Fibroblast of lung (primary cell): ENCODE measurements at regions not wholly inside any gene's neighbourhood (a gene's known extent, or its start where the extent isn't known, plus 50 kb on each side); places are given as distances from the start of the nearest gene placed in this dataset.

Source experiments
- DNase-seq, 2 donors: peaks; one replicate each; pipeline versions ENCODE4 v3.0.0 to v3.0.0-alpha.2; 2010; ENCODE audit warnings: low read depth in 2 of 2
- H2AFZ ChIP-seq: 2 replicates; pipeline ENCODE4 v1.5.1; 2012; ENCODE audit warnings: low read length, control low read depth, inconsistent platforms
- H3K27ac ChIP-seq: 2 replicates; pipeline ENCODE4 v1.5.1; 2011; ENCODE audit warnings: low read length, control low read depth; ENCODE audit not compliant: insufficient read depth
- H3K27me3 ChIP-seq: 2 replicates; pipeline ENCODE4 v1.5.1; 2011; ENCODE audit warnings: mild to moderate bottlenecking, low read length; ENCODE audit not compliant: control insufficient read depth, insufficient read depth
- H3K36me3 ChIP-seq: 2 replicates; pipeline ENCODE4 v1.5.1; 2011; ENCODE audit warnings: low read length; ENCODE audit not compliant: control insufficient read depth, insufficient read depth
- H3K4me1 ChIP-seq: 2 replicates; pipeline ENCODE4 v1.5.1; 2011; ENCODE audit warnings: low read length; ENCODE audit not compliant: control insufficient read depth, insufficient read depth; ENCODE audit errors: extremely low read depth
- H3K4me2 ChIP-seq: 2 replicates; pipeline ENCODE4 v1.5.1; 2011; ENCODE audit warnings: low read length, control low read depth; ENCODE audit not compliant: insufficient read depth; ENCODE audit errors: extremely low read depth
- H3K4me3 ChIP-seq, 4 experiments: fragments of 200-600 bp in 1 of 4; sonication (generic) in 1 of 4; replicated peaks in 1 of 4; 2 replicates each; pipeline ENCODE4 v1.5.1; 2011 to 2016; ENCODE audit warnings: low read length in 4 of 4, low read depth in 3 of 4, mild to moderate bottlenecking in 3 of 4, control low read depth in 2 of 4, inconsistent platforms in 1 of 4, mixed read lengths in 1 of 4; ENCODE audit not compliant: insufficient read depth in 1 of 4; ENCODE audit errors: control extremely low read depth in 1 of 4
- H3K79me2 ChIP-seq: 2 replicates; pipeline ENCODE4 v1.5.1; 2012; ENCODE audit warnings: mild to moderate bottlenecking, low read length, inconsistent platforms; ENCODE audit not compliant: control insufficient read depth, insufficient read depth
- H3K9ac ChIP-seq: 2 replicates; pipeline ENCODE4 v1.5.1; 2011; ENCODE audit warnings: mild to moderate bottlenecking, low read length, control low read depth; ENCODE audit not compliant: insufficient read depth
- H3K9me3 ChIP-seq: 2 replicates; pipeline ENCODE4 v1.5.1; 2012; ENCODE audit warnings: low read depth, low read length; ENCODE audit not compliant: control insufficient read depth, insufficient read depth
- H4K20me1 ChIP-seq: 2 replicates; pipeline ENCODE4 v1.5.1; 2011; ENCODE audit warnings: low read length; ENCODE audit not compliant: control insufficient read depth, insufficient read depth; ENCODE audit errors: extremely low read depth
- EZH2 ChIP-seq: IDR thresholded peaks from 2 replicates; pipeline ENCODE4 v1.5.1; 2012; ENCODE audit warnings: low read length, control low read depth, mild to moderate bottlenecking; ENCODE audit errors: missing control alignments
- TF ChIP-seq, protein P1 (sequence below), 2 donors: IDR thresholded peaks in 1 of 2; conservative IDR thresholded peaks in 1 of 2; 1 replicate in 1 of 2; 2 replicates in 1 of 2; pipeline ENCODE4 v1.5.1; 2011 to 2012; ENCODE audit warnings: low read length in 2 of 2, control low read depth in 1 of 2, inconsistent platforms in 1 of 2, low read depth in 1 of 2, mild to moderate bottlenecking in 1 of 2

DNA sequence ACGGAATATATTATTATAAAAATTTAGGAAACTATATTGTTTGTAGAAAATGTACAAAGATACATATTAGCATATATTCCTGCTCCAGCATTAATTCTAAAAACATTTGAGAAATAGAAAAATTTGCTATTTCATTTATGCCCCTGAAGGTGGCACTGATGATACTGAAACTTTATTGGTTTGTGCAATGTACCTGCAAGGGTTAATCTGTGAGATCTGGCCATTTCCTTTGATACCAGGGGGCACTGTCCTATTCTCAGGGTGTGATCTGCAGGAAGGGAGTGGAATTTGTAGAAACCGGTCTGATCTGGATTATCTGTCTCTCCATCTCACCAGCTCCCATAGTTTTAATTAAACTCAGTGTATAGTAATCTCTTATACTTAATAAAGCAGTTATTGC is 625.1 kb upstream of the IMPG1 start:
- Histone ChIP-seq H3K79me2 (no peaks in the 10 kb centered on the region), H3K27me3 (no peaks in the 10 kb centered on the region), H3K9me3 (no peaks in the 10 kb centered on the region), H4K20me1 (no peaks in the 10 kb centered on the region), H3K9ac (no peak overlapping the region), H3K27ac (no peak overlapping the region), H2AFZ (no peak overlapping the region), H3K4me3 (no peak overlapping the region), H3K4me1 (no peaks in the 10 kb centered on the region), H3K4me2 (no peak overlapping the region), H3K36me3 (no peaks in the 10 kb centered on the region)
- peak; percentile 5 to 6 for DNase-seq
- TF ChIP-seq EZH2 = no peak
- TF ChIP-seq, protein P1, sequence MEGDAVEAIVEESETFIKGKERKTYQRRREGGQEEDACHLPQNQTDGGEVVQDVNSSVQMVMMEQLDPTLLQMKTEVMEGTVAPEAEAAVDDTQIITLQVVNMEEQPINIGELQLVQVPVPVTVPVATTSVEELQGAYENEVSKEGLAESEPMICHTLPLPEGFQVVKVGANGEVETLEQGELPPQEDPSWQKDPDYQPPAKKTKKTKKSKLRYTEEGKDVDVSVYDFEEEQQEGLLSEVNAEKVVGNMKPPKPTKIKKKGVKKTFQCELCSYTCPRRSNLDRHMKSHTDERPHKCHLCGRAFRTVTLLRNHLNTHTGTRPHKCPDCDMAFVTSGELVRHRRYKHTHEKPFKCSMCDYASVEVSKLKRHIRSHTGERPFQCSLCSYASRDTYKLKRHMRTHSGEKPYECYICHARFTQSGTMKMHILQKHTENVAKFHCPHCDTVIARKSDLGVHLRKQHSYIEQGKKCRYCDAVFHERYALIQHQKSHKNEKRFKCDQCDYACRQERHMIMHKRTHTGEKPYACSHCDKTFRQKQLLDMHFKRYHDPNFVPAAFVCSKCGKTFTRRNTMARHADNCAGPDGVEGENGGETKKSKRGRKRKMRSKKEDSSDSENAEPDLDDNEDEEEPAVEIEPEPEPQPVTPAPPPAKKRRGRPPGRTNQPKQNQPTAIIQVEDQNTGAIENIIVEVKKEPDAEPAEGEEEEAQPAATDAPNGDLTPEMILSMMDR (conservative IDR thresholded peaks at IDR 0.05 in 1 of 2, IDR thresholded peaks at IDR 0.05 in 1 of 2; ENCODE audit: low read depth in 1 of 2, low read length in 2 of 2) = peak; percentile 4 to 9

DNA sequence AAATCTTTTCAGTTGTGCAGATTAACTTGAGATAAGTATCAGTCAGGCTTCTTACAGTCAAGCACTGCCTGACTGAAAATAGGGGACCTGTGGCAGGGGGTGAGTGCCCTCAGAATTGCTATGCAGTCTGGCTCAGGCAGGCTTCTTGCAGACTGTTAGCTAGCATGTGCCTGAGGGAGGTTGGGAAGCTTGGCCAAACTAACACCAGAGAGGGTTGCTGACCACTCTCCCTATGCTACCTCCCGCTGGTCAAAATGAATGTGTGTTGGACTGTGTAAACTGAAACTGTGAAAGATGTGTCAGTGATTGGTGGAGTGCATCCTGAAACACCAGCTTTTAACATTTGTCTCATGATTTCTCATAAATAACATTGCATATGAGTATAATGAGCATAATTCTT is 622.3 kb upstream of the IMPG1 start:
- Histone ChIP-seq H2AFZ (no peak overlapping the region), H4K20me1 (no peaks in the 10 kb centered on the region), H3K27me3 (no peaks in the 10 kb centered on the region), H3K4me2 (no peak overlapping the region), H3K9ac (no peak overlapping the region), H3K4me1 (no peaks in the 10 kb centered on the region), H3K27ac (no peak overlapping the region), H3K36me3 (no peaks in the 10 kb centered on the region), H3K9me3 (no peaks in the 10 kb centered on the region), H3K79me2 (no peaks in the 10 kb centered on the region), H3K4me3 (no peak overlapping the region)
- TF ChIP-seq EZH2 = no peak
- DNase-seq = no peak

DNA sequence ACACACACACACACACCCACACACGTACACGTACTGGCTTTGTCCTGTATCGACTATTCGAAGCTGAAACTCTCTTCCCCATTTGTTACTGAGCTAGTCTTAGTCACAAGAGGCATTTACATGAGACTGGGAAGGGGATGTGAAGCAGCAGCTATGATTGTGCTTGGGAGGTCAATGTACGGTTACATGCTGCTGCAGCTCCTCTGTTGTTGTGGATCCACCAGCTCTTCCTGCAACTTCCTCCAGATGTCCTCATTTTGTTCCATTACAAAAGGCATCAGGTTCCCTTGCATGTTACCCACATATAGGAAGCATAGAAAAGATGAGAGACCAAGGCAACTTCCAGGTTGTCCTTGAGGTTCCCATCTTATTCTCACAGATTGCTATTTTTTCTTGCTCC is 612.4 kb upstream of the IMPG1 start:
- Histone ChIP-seq H3K27ac (no peak overlapping the region), H3K4me3 (no peak overlapping the region), H3K79me2 (no peaks in the 10 kb centered on the region), H2AFZ (no peak overlapping the region), H3K27me3 (no peaks in the 10 kb centered on the region), H3K36me3 (no peaks in the 10 kb centered on the region), H4K20me1 (no peaks in the 10 kb centered on the region), H3K4me2 (no peak overlapping the region), H3K9ac (no peak overlapping the region), H3K4me1 (no peaks in the 10 kb centered on the region), H3K9me3 (no peaks in the 10 kb centered on the region)
- peak in 1 of 2 donors; percentile 1 for DNase-seq
- TF ChIP-seq, protein P1 (conservative IDR thresholded peaks at IDR 0.05 in 1 of 2, IDR thresholded peaks at IDR 0.05 in 1 of 2; ENCODE audit: low read depth in 1 of 2, low read length in 2 of 2) = no peak
- no peak for TF ChIP-seq EZH2
